T-cell (primary cell): ENCODE measurements at regions not wholly inside any gene's neighbourhood (a gene's known extent, or its start where the extent isn't known, plus 50 kb on each side); places are given as distances from the start of the nearest gene placed in this dataset.

Source experiments
- ATAC-seq, 4 experiments: fragments of 200-7000 bp in 3 of 4; fragments of 150-1000 bp in 1 of 4; cut with Tn5 transposase; replicated peaks in 1 of 4; 1 replicate in 3 of 4; 2 replicates in 1 of 4; pipeline ENCODE4 v1.10.0; 2021; ENCODE audit warnings: moderate library complexity in 3 of 4, mild to moderate bottlenecking in 2 of 4, moderate number of reproducible peaks in 1 of 4
- CTCF ChIA-PET, 2 donors: fragments of 300-600 bp; sonication (Branson Sonifier 250); formaldehyde crosslinking; loops; one replicate each; lab custom pipeline; 2022; ENCODE audit warnings: antibody characterized with exemption in 2 of 2; lab: Charles Lee
- POLR2A ChIA-PET, 2 donors: fragments of 300-600 bp; sonication (Branson Sonifier 250); formaldehyde crosslinking; loops; one replicate each; lab custom pipeline; 2022; ENCODE audit warnings: antibody characterized with exemption in 2 of 2; lab: Charles Lee
- DNase-seq, 35 experiments: peaks; one replicate each; pipeline versions ENCODE4 v3.0.0 to v3.0.0-alpha.2; 2013 to 2023
- H3K27ac ChIP-seq: one replicate; pipeline ENCODE4 v1.5.1; 2013; ENCODE audit warnings: low read length
- H3K27me3 ChIP-seq, 2 experiments: replicated peaks in 1 of 2; 1 replicate in 1 of 2; 2 replicates in 1 of 2; pipeline versions ENCODE4 v1.6.1 to v1.7.0; 2013; ENCODE audit warnings: low read length in 1 of 2, mixed read lengths in 1 of 2; ENCODE audit not compliant: control insufficient read depth in 2 of 2, insufficient read depth in 2 of 2; ENCODE audit errors: extremely low read depth in 1 of 2
- H3K36me3 ChIP-seq, 2 donors: 1 replicate in 1 of 2; 2 replicates in 1 of 2; pipeline versions ENCODE4 v1.6.1 to v1.7.0; 2013; ENCODE audit warnings: low read length in 1 of 2; ENCODE audit not compliant: control insufficient read depth in 2 of 2, insufficient read depth in 1 of 2; ENCODE audit errors: extremely low read depth in 1 of 2
- H3K4me1 ChIP-seq, 2 experiments: 1 replicate in 1 of 2; 2 replicates in 1 of 2; pipeline versions ENCODE4 v1.6.1 to v1.7.0; 2013; ENCODE audit warnings: low read length in 2 of 2, mixed read lengths in 1 of 2; ENCODE audit not compliant: insufficient read depth in 2 of 2, control insufficient read depth in 1 of 2; ENCODE audit errors: extremely low read depth in 1 of 2
- H3K4me3 ChIP-seq, 2 donors: 1 replicate in 1 of 2; 2 replicates in 1 of 2; pipeline versions ENCODE4 v1.5.1 to v1.7.0; 2013; ENCODE audit warnings: mild to moderate bottlenecking in 2 of 2, low read length in 1 of 2, moderate library complexity in 1 of 2; ENCODE audit not compliant: control insufficient read depth in 1 of 2; ENCODE audit errors: extremely low read depth in 1 of 2
- H3K9me3 ChIP-seq: 2 replicates; pipeline ENCODE4 v1.7.0; 2013
- H3K27ac Mint-ChIP-seq, 2 donors: one replicate each; pipeline ENCODE4 v1.8.0; 2020 to 2021; ENCODE audit warnings: mild to moderate bottlenecking in 2 of 2, mixed read lengths in 2 of 2
- H3K27me3 Mint-ChIP-seq, 2 donors: one replicate each; pipeline ENCODE4 v1.8.0; 2021 to 2022; ENCODE audit warnings: mixed read lengths in 2 of 2
- H3K36me3 Mint-ChIP-seq: one replicate; pipeline ENCODE4 v1.8.0; 2021; ENCODE audit warnings: mixed read lengths
- H3K4me1 Mint-ChIP-seq, 3 donors: one replicate each; pipeline ENCODE4 v1.8.0; 2020 to 2022; ENCODE audit warnings: mixed read lengths in 3 of 3, mild to moderate bottlenecking in 1 of 3
- H3K4me3 Mint-ChIP-seq, 3 donors: one replicate each; pipeline ENCODE4 v1.8.0; 2020 to 2022; ENCODE audit warnings: mild to moderate bottlenecking in 3 of 3, mixed read lengths in 3 of 3, moderate library complexity in 3 of 3
- H3K9me3 Mint-ChIP-seq, 3 donors: one replicate each; pipeline ENCODE4 v1.8.0; 2020 to 2022; ENCODE audit warnings: mixed read lengths in 3 of 3
- WGBS: methylation state at CpG from one replicate; pipeline ENCODE4 v1.1.5; 2013; ENCODE audit warnings: missing lambda C conversion rate; ENCODE audit not compliant: insufficient coverage; 5-methylcytosine and 5-hydroxymethylcytosine counted together

DNA sequence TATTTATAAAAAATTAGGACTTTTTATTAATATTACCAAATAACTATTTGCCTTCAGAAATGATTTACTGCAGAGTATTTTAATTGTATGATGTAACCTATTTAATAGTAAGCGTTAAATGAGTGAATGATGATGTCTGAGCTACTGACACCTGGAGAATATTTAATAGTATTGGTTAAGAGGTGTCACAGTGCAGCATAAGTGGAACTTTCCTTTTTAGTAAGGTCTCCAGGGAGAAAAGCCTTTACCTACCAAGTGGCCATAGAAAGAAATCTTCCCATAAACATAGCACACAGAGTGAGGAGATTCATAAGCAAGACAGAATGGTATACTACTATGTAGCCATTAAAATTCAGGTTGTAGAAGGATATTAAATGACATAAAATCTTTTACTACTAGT is 441.7 kb downstream of the TBL1XR1 start:
- no peaks in the 10 kb centered on the region for H3K4me1 Mint-ChIP-seq

DNA sequence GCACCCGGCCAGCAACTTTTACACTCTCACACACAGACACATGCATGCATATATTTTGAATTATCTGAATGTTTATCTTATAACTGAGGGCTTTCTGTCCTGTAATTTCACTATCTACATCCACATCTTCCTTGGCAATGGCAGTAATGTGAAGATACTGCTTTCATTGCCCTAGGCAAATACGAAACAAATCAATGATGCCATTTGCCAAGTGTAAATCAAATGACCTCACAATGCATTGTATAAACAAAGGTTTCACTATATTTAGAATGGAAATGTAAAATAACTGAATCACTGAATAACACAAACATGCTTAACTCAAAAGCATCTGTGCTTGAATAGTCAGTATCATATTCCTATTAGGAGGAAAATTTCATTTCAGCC is 455.6 kb downstream of the TBL1XR1 start:
- Mint-ChIP-seq H3K9me3 (no peaks in the 10 kb centered on the region), H3K4me1 (no peaks in the 10 kb centered on the region), H3K27me3 (peaks cover 0 to 3% of the 10 kb centered on the region in 2 donors), H3K4me3 (no peak overlapping the region), H3K36me3 (no peaks in the 10 kb centered on the region), H3K27ac (no peak overlapping the region)
- DNase-seq = no peak
- Histone ChIP-seq H3K27me3 (no peaks in the 10 kb centered on the region), H3K36me3 (no peaks in the 10 kb centered on the region), H3K27ac (no peak overlapping the region), H3K4me1 (no peaks in the 10 kb centered on the region), H3K4me3 (no peak overlapping the region), H3K9me3 (no peaks in the 10 kb centered on the region)
- POLR2A ChIA-PET = no interaction called here
- no CpG with 5 or more reads among the region's 2 CpGs for WGBS
- CTCF ChIA-PET = no interaction called here
- ATAC-seq = no peak

More for the DNA sequence above, 441.7 kb downstream of the TBL1XR1 start:
- POLR2A ChIA-PET = no interaction called here
- Mint-ChIP-seq H3K36me3 (no peaks in the 10 kb centered on the region), H3K27ac (no peak overlapping the region), H3K27me3 (peaks cover 4 to 6% of the 10 kb centered on the region in 2 donors), H3K4me3 (no peak overlapping the region), H3K9me3 (peaks cover 0 to 5% (median 4%) of the 10 kb centered on the region in 3 donors)
- CTCF ChIA-PET = no interaction called here
- no peaks in the 10 kb centered on the region for H3K27me3 ChIP-seq
- ATAC-seq (no peak), DNase-seq (no peak)
- no peaks in the 10 kb centered on the region for H3K9me3 ChIP-seq
- no CpG with 5 or more reads among the region's 1 CpG for WGBS
- no peaks in the 10 kb centered on the region for H3K4me1 ChIP-seq
- no peak overlapping the region for H3K27ac ChIP-seq
- H3K36me3 ChIP-seq = no peaks in the 10 kb centered on the region
- H3K4me3 ChIP-seq = no peak overlapping the region

DNA sequence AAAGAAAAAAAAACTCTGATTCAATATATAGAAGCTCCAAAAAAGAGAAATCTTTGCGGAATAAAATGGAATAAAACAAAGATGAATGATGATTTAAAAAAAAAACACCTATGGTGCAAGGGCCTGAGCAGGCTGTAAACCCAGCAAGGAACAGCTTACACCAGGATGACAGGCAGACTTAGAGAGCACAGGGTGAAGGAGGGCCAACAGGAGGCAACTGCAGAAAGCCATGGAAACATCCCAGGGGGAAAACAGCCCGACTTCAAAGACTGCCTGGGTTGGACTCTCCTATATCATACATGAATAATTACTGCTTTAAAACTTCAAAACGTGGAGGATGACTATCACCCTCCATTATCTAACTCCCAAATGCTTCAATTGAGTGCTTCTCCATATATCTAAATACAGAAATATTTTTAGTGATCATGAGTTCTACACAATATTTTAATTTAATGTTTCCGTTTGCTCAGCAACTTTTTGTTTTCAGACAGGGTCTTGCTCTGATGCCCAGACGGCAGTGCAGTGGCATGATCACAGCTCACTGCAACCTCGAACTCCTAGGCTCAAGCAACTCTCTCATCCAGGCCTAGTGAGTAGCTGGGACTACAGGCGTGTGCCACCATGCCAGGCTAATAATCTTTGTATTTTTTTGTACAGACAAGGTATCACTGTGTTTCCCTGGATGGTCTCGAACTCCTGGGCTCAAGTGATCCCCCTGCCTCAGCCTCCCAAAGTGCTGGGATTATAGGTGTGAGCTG is 456.2 kb downstream of the TBL1XR1 start:
- no peak overlapping the region for H3K27ac ChIP-seq
- H3K9me3 Mint-ChIP-seq = no peaks in the 10 kb centered on the region
- ChIA-PET CTCF (no interaction called here), POLR2A (no interaction called here)
- no peak overlapping the region for H3K4me3 ChIP-seq
- no peaks in the 10 kb centered on the region for H3K4me1 ChIP-seq
- H3K27me3 ChIP-seq = no peaks in the 10 kb centered on the region
- H3K27ac Mint-ChIP-seq = no peak overlapping the region
- no peaks in the 10 kb centered on the region for H3K36me3 Mint-ChIP-seq
- DNase-seq (no peak), ATAC-seq (no peak)
- no peaks in the 10 kb centered on the region for H3K4me1 Mint-ChIP-seq
- no peak overlapping the region for H3K4me3 Mint-ChIP-seq
- no peaks in the 10 kb centered on the region for H3K36me3 ChIP-seq
- H3K9me3 ChIP-seq = no peaks in the 10 kb centered on the region
- peaks cover 0 to 3% of the 10 kb centered on the region in 2 donors for H3K27me3 Mint-ChIP-seq
- 100% methylated on average over 1 of the region's 8 CpGs for WGBS

DNA sequence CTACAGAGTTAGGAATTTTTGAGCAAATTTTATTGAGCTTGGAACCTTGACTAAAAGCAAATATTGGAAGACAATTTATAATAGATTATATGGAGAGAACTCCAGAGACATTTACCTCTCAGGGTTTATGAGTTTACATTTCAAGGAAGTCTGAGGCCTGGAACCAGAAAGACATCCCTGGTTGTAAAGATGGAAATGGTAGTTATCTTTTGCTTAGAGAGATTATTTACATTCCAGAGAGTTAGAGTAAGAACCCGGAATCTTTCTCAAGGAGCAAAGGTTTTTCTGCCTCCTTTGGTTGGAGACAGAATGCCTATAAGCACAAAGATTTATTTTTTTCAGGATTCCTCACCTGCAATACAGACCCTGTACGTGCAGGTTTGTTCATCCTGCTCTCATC is 458.1 kb downstream of the TBL1XR1 start:
- no peak for ATAC-seq
- ChIA-PET CTCF (no interaction called here), POLR2A (no interaction called here)
- Mint-ChIP-seq H3K9me3 (peaks cover 0 to 7% (median 0%) of the 10 kb centered on the region in 3 donors), H3K4me1 (no peaks in the 10 kb centered on the region), H3K27ac (no peak overlapping the region), H3K36me3 (no peaks in the 10 kb centered on the region), H3K27me3 (peaks cover 0 to 3% of the 10 kb centered on the region in 2 donors), H3K4me3 (no peak overlapping the region)
- H3K4me3 ChIP-seq = no peak overlapping the region
- no peak for DNase-seq
- no peaks in the 10 kb centered on the region for H3K9me3 ChIP-seq
- H3K27ac ChIP-seq = no peak overlapping the region
- no peaks in the 10 kb centered on the region for H3K36me3 ChIP-seq
- WGBS = no CpG with 5 or more reads among the region's 2 CpGs
- H3K4me1 ChIP-seq = no peaks in the 10 kb centered on the region
- no peaks in the 10 kb centered on the region for H3K27me3 ChIP-seq

DNA sequence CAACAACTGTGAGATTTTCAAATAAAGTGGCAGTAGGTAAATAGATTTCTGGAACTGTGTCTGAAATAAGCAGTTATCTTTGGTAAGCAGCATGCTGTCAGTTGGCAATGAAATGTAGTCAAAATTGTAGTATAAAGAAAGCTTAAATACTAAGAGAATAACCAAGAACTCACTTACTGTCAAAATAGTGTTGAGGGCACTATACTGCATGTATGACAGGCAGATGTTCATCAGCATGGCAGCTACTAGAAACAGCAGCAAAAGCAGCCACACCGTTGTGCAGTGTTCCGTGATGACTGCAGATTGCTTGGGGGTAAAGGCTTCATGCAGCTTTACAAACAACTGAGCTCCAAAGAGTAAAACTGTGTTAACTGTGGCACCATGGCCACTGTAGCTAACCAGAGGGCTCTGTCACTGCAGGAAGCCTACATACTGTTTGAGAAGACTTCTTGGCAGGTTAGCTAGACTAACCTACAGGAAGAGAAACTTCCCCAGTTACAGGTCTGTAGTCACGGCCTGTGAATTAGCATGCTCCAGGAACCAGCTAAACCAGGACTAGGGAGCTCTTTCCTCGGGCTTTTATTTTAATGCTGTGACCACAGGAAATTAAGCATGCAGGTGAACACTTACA is 459.7 kb downstream of the TBL1XR1 start:
- WGBS = 67% methylated on average over 3 of the region's 4 CpGs
- no peak overlapping the region for H3K4me3 ChIP-seq
- H3K27ac ChIP-seq = no peak overlapping the region
- Mint-ChIP-seq H3K4me1 (no peaks in the 10 kb centered on the region), H3K36me3 (no peaks in the 10 kb centered on the region), H3K27me3 (peaks cover 0 to 3% of the 10 kb centered on the region in 2 donors), H3K9me3 (peaks cover 0 to 7% (median 0%) of the 10 kb centered on the region in 3 donors), H3K27ac (no peak overlapping the region), H3K4me3 (no peak overlapping the region)
- ChIA-PET CTCF (no interaction called here), POLR2A (no interaction called here)
- no peaks in the 10 kb centered on the region for H3K36me3 ChIP-seq
- no peaks in the 10 kb centered on the region for H3K4me1 ChIP-seq
- ATAC-seq = no peak
- H3K27me3 ChIP-seq = no peaks in the 10 kb centered on the region
- no peak for DNase-seq
- no peaks in the 10 kb centered on the region for H3K9me3 ChIP-seq

DNA sequence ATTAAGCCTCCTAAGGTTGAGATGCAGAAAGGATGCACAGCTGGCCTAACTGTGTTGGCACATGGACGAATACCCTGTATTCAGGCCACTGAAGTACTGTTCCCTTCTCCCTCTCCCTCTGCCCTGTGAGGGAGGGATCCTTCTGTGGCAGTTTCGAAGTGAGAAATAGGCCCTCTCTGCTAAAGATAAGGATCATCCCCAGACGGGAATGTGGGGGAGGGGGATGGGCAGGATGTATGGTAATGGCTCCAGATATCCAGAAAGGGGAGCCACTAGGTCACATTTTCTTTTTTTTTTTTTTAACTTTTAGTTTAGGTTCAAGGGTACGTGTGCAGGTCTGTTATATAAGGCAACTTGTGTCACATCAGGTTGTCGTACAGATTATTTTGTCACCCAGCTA is 463.1 kb downstream of the TBL1XR1 start:
- peaks cover 2 to 7% (median 6%) of the 10 kb centered on the region in 3 donors for H3K9me3 Mint-ChIP-seq
- no peak for DNase-seq
- Histone ChIP-seq H3K4me1 (no peaks in the 10 kb centered on the region), H3K4me3 (no peak overlapping the region), H3K27ac (no peak overlapping the region), H3K27me3 (no peaks in the 10 kb centered on the region), H3K36me3 (no peaks in the 10 kb centered on the region), H3K9me3 (no peaks in the 10 kb centered on the region)
- ATAC-seq = no peak
- H3K36me3 Mint-ChIP-seq = no peaks in the 10 kb centered on the region
- POLR2A ChIA-PET = no interaction called here
- H3K27ac Mint-ChIP-seq = no peak overlapping the region
- no peak overlapping the region for H3K4me3 Mint-ChIP-seq
- H3K27me3 Mint-ChIP-seq = peaks cover 0 to 3% of the 10 kb centered on the region in 2 donors
- CTCF ChIA-PET = no interaction called here
- no peaks in the 10 kb centered on the region for H3K4me1 Mint-ChIP-seq
- no CpG with 5 or more reads among the region's 5 CpGs for whole genome bisulfite sequencing
